Cardiac muscle cell (in vitro differentiated cells and primary cell): ENCODE measurements at regions not wholly inside any gene's neighbourhood (a gene's known extent, or its start where the extent isn't known, plus 50 kb on each side); places are given as distances from the start of the nearest gene placed in this dataset.

Experiments
- DNase-seq, 2 donors: peaks; one replicate each; pipeline versions ENCODE4 v3.0.0 to v3.0.0-alpha.2; 2010 to 2017; ENCODE audit warnings: low read depth in 1 of 2, low spot score in 1 of 2
- H3K27ac ChIP-seq: fragments of 200-600 bp; sonication (generic); 2 replicates; pipeline ENCODE4 v1.5.1; 2016
- H3K27me3 ChIP-seq: fragments of 200-600 bp; sonication (generic); 2 replicates; pipeline ENCODE4 v1.6.0; 2016; ENCODE audit warnings: control low read depth
- H3K36me3 ChIP-seq: fragments of 200-600 bp; sonication (generic); 2 replicates; pipeline ENCODE4 v1.5.1; 2016; ENCODE audit warnings: control low read depth
- H3K4me1 ChIP-seq: fragments of 200-600 bp; sonication (generic); 2 replicates; pipeline ENCODE4 v1.8.1; 2017; ENCODE audit warnings: low read depth, mild to moderate bottlenecking, mixed run types
- H3K4me3 ChIP-seq: fragments of 200-600 bp; sonication (generic); 2 replicates; pipeline ENCODE4 v1.5.1; 2016; ENCODE audit warnings: mild to moderate bottlenecking
- H3K9me3 ChIP-seq: fragments of 200-600 bp; sonication (generic); 2 replicates; pipeline ENCODE4 v1.5.1; 2017; ENCODE audit warnings: low read depth, mild to moderate bottlenecking, control low read depth
- CTCF ChIP-seq: IDR thresholded peaks from 2 replicates; pipeline ENCODE4 v1.5.1; 2012; ENCODE audit warnings: low read depth, mild to moderate bottlenecking, low read length

GRCh38 chr1:209207126-209207700, 376.3 kb upstream of the CAMK1G start:
- H3K9me3 ChIP-seq, result no peaks in the 10 kb centered on the region
- no peaks in the 10 kb centered on the region for H3K36me3 ChIP-seq
- no peak overlapping the region for H3K27ac ChIP-seq
- no peak overlapping the region for H3K4me3 ChIP-seq
- DNase-seq, result no peak
- TF ChIP-seq CTCF, result no peak
- no peaks in the 10 kb centered on the region for H3K4me1 ChIP-seq
- H3K27me3 ChIP-seq, result peaks cover 9% of the 10 kb centered on the region

- DNase-seq, result peak; percentile 78 to 86
- H3K27ac ChIP-seq, result no peak overlapping the region
- peak; percentile 79 for TF ChIP-seq CTCF
Observed at GRCh38 chr1:209207701-209208286, 375.7 kb upstream of the CAMK1G start.

GRCh38 chr1:209208648-209209047, 374.9 kb upstream of the CAMK1G start:
- Histone ChIP-seq H3K27ac (no peak overlapping the region), H3K9me3 (no peaks in the 10 kb centered on the region), H3K4me1 (no peaks in the 10 kb centered on the region), H3K4me3 (no peak overlapping the region), H3K36me3 (no peaks in the 10 kb centered on the region), H3K27me3 (peaks cover 9% of the 10 kb centered on the region)
- TF ChIP-seq CTCF, result no peak
- DNase-seq, result no peak

More at GRCh38 chr1:209207701-209208286, 375.7 kb upstream of the CAMK1G start:
- Histone ChIP-seq H3K4me3 (peak overlapping the region; percentile 27), H3K36me3 (no peaks in the 10 kb centered on the region), H3K9me3 (no peaks in the 10 kb centered on the region), H3K4me1 (no peaks in the 10 kb centered on the region), H3K27me3 (peaks cover 9% of the 10 kb centered on the region)

- H3K4me3 ChIP-seq, result no peak overlapping the region
- peaks cover under 1% of the 10 kb centered on the region for H3K27me3 ChIP-seq
- no peak overlapping the region for H3K27ac ChIP-seq
- no peaks in the 10 kb centered on the region for H3K36me3 ChIP-seq
- H3K4me1 ChIP-seq, result no peaks in the 10 kb centered on the region
- TF ChIP-seq CTCF, result no peak
- DNase-seq, result no peak
- H3K9me3 ChIP-seq, result no peaks in the 10 kb centered on the region
Observed at GRCh38 chr1:209213989-209214388, 369.5 kb upstream of the CAMK1G start.

GRCh38 chr1:209215826-209216225, 367.7 kb upstream of the CAMK1G start:
- H3K4me3 ChIP-seq, result no peak overlapping the region
- H3K27me3 ChIP-seq, result no peaks in the 10 kb centered on the region
- no peaks in the 10 kb centered on the region for H3K36me3 ChIP-seq
- TF ChIP-seq CTCF, result no peak
- H3K9me3 ChIP-seq, result no peaks in the 10 kb centered on the region
- DNase-seq, result no peak
- H3K4me1 ChIP-seq, result no peaks in the 10 kb centered on the region
- no peak overlapping the region for H3K27ac ChIP-seq
